HG03521 (cell line): ENCODE measurements at regions not wholly inside any gene's neighbourhood (a gene's known extent, or its start where the extent isn't known, plus 50 kb on each side); places are given as distances from the start of the nearest gene placed in this dataset.

Experiments used
- ATAC-seq: cut with Tn5 transposase; IDR thresholded peaks from one replicate; pipeline ENCODE4 v1.9.1; 2021; ENCODE audit warnings: mild to moderate bottlenecking, moderate library complexity; ENCODE audit not compliant: unreplicated experiment

- no peak for ATAC-seq
Observed at GRCh38 chr16:14337303-14338191, 266.4 kb downstream of the MRTFB start.

- ATAC-seq = no peak
Observed at GRCh38 chr16:14335297-14335696, 264.2 kb downstream of the MRTFB start.

GRCh38 chr16:14334366-14335080, 263.4 kb downstream of the MRTFB start:
- no peak for ATAC-seq

GRCh38 chr16:14333361-14333760, 262.2 kb downstream of the MRTFB start:
- ATAC-seq = no peak

GRCh38 chr16:14331020-14331419, 259.9 kb downstream of the MRTFB start:
- ATAC-seq = no peak

- no peak for ATAC-seq
Observed at GRCh38 chr16:14329727-14330350, 258.7 kb downstream of the MRTFB start.

- no peak for ATAC-seq
Observed at GRCh38 chr16:14325502-14326401, 254.6 kb downstream of the MRTFB start.

GRCh38 chr16:14324581-14324980, 253.5 kb downstream of the MRTFB start:
- no peak for ATAC-seq

- no peak for ATAC-seq
Observed at GRCh38 chr16:14322186-14322585, 251.1 kb downstream of the MRTFB start.

GRCh38 chr16:14321542-14321941, 250.4 kb downstream of the MRTFB start:
- ATAC-seq = no peak

- ATAC-seq = no peak
Observed at GRCh38 chr16:14320406-14320805, 249.3 kb downstream of the MRTFB start.
